OCI-LY7 (cell line): ENCODE measurements at regions not wholly inside any gene's neighbourhood (a gene's known extent, or its start where the extent isn't known, plus 50 kb on each side); places are given as distances from the start of the nearest gene placed in this dataset.

Experiments
- CTCF ChIP-seq: fragments of 200-600 bp; sonication (generic); conservative IDR thresholded peaks from 2 replicates; pipeline ENCODE4 v1.5.1; 2014; ENCODE audit warnings: mild to moderate bottlenecking, antibody characterized with exemption, low read length, moderate library complexity, mixed read lengths
- EZH2phosphoT487 ChIP-seq: fragments of 200-600 bp; sonication (generic); IDR thresholded peaks from 2 replicates; pipeline ENCODE4 v1.6.1; 2018; ENCODE audit warnings: low read depth, borderline replicate concordance, mild to moderate bottlenecking, mixed run types, antibody characterized with exemption, low read length, moderate library complexity, mixed read lengths

GRCh38 chr6:1018041-1018440 is 293.9 kb upstream of the FOXQ1 start:
- no peak for TF ChIP-seq CTCF
- no peak for TF ChIP-seq EZH2phosphoT487
